GM12872 (cell line): ENCODE measurements at regions not wholly inside any gene's neighbourhood (a gene's known extent, or its start where the extent isn't known, plus 50 kb on each side); places are given as distances from the start of the nearest gene placed in this dataset.

ENCODE experiments used
- TF ChIP-seq, protein P1 (sequence below): IDR thresholded peaks from 3 replicates; pipeline ENCODE4 v1.5.1; 2011; ENCODE audit warnings: low read depth, mild to moderate bottlenecking, low read length, moderate library complexity; ENCODE audit not compliant: insufficient read depth

DNA sequence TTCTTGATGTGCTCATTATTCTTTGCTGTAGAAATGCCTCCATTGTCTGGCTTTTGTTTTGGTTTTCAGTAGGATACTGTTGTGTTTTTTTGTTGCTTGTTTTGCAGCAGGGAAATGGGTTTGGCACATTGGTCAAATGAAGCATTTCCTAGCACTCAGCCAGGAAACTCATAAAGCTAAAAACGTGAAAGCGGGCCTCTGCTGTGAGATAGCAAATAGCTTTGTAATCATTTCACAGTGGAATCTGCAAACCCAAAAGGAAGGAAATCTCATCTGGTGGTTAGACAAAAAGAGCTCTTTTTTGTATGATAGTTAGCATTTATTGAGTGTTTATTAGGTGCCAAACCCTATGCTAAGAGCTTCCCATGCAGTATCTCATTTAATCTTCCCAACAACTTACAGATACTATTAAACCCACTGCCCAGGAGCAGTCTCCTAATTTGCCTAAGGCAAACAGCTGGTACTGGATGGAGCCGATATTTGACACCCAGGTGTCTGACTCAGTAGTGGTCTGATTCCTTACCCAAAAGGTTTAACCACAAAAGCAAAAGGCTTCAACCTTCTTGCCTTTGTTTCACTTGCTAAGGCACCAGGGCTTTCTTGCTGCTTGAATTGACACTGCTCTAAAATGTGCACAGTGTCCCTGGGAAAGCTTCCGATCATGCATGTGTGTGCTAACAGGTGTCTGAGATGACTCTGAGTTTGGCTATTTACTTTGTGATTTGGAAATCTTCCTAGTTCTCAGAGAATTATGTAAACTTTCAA, 527.9 kb upstream of the MDFIC2 start:
- TF ChIP-seq, protein P1, sequence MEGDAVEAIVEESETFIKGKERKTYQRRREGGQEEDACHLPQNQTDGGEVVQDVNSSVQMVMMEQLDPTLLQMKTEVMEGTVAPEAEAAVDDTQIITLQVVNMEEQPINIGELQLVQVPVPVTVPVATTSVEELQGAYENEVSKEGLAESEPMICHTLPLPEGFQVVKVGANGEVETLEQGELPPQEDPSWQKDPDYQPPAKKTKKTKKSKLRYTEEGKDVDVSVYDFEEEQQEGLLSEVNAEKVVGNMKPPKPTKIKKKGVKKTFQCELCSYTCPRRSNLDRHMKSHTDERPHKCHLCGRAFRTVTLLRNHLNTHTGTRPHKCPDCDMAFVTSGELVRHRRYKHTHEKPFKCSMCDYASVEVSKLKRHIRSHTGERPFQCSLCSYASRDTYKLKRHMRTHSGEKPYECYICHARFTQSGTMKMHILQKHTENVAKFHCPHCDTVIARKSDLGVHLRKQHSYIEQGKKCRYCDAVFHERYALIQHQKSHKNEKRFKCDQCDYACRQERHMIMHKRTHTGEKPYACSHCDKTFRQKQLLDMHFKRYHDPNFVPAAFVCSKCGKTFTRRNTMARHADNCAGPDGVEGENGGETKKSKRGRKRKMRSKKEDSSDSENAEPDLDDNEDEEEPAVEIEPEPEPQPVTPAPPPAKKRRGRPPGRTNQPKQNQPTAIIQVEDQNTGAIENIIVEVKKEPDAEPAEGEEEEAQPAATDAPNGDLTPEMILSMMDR = no peak

DNA sequence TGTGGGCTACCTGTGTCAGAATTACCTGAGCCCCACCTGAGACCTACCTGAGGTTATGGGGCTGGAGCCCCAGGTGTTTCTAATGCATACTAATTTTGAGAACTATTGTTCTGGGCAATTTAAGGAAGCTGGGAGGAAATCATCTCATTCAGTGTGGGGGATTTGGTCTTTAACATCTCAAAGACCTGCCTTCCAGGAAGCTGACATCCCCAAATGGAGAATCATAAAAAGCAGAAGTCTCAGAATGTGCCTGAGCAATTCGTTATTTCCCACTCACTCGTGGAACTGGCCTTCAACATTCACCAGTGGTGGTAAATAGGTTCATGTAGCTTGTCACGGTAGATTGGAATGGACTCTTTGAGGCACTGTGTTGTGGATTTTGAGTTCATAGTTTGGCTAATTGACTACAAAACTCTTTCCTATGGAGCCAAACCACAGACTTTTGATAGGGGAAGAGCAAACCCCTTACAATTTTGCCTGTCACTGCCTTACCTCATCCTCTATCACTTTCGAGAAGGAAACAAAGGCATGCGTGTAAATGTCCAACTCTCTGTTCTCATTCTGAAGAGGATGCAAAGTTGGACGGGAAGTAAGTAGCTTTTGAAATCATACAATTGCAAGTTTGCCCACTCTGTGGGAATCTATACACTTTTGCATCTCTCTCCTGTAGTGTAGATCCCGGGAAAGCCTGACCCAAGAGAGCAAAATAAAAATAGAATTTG, 521.0 kb upstream of the MDFIC2 start:
- TF ChIP-seq, protein P1 = no peak

DNA sequence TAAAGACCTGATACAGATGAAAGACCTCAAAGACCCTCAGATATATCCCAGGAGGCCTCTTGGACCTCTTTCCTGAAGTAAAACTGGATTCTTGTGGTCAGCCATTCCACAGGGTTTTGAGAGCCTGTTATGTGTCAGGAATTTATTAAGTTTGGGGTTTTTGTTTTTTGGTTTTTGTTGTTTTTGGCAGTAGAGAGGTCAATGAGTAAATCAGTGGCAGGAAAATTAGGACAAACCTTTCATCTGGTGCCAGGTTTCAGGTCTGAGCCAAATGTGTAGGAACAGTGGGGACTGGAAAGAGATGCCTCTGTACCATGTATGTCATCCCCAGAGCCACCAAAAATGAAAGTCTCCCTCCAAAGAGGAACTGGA, 520.4 kb upstream of the MDFIC2 start:
- TF ChIP-seq, protein P1 = no peak

DNA sequence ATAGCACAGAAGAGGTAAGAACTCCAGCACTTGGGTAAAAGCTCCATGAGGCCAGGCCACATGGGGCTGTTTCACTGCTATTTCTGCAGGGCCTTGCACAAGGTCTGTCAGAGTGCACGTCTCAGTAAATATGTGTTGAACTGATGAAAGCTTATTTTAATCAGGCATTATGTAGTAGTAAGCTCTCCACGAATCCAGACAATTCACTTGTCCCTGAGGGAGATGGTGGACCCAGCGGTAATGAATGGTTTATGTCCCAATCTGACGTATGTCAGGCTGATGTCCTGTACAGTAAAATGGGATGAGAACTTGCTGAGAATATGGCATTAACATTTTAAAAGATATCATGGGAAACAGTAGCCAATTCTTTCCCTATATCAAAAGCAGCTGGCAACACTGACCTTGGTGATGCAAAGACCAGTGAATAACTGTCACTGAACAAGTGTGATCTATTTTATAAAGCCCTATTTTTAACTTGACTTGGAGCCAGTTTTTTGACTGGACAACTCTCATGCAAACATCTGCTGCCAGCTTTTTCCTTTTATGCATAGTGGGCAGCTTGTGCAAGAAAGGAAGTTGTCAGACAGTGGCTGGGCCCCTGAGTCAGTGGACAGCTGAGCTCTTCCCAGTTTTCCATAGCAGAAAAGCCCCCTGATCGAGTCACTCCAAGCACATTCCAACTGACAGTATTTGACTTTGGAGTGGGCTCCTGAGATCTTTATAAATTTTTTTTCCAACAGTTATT, 519.8 kb upstream of the MDFIC2 start:
- TF ChIP-seq, protein P1 = no peak

DNA sequence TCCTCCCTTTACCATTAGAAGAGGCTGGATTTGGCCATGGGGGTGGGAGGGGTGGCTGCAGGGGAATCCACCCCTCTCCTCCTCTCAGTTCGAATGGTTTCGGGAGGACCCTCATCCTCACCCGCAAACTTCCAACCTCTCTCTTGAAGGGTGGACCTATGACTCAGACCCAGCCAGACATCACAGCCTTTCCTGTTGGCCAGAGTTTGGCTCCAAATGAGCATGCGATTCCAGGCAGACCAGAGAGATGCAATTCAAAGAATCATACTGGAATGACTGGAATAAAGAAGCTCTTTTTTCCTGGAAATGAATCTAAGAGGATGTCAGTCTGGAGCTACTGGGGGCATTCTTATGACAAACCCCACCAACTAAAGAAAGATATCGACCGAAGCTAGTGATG, 516.7 kb upstream of the MDFIC2 start:
- TF ChIP-seq, protein P1 = no peak

DNA sequence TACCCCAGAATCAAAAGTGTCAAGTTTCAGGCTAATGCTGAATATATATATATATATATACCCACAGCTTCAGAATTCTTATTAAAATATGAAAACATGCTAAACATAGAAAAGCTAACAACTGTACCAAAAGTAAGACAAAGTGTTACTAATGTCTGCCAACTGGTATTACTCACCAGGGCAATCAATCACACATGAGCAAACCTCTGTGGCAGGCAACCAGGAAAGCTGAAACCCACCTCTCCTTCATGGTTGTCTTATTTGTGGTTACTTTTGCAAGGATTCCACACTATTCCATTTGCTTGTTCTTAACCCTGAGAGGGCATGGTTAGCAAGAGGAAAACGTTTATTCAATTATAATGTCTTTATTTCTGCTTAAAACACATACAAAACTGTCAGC, 512.3 kb upstream of the MDFIC2 start:
- TF ChIP-seq, protein P1 = no peak

DNA sequence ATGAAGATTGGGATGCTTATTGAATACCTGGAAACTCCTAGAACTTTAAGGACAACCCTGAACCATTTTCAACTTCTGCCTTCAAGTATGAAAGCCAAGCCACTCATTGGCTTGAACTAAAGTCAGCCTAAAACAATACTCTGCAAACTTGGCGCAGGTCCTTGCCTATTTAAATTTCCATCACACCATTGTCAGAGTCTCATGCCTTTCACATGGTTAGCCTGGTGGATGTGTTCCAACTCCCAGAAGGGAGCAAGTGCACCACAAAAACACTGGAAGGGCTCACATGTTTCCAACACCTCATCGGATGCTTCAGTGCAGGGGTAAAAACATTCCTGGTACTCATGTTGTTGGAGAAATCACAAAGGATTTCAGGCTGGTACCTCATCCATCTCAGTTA, 511.6 kb upstream of the MDFIC2 start:
- TF ChIP-seq, protein P1 = no peak
